ENCODE measurements at regions not wholly inside any gene's neighbourhood (a gene's known extent, or its start where the extent isn't known, plus 50 kb on each side); places are given as distances from the start of the nearest gene placed in this dataset.

GRCh38 chr3:82736696-82737277, 975.3 kb upstream of the GBE1 start:
- no peak for TF ChIP-seq CTCF (IDR thresholded peaks at IDR 0.05; ENCODE audit: low read depth, low read length)
- DNase-seq (ENCODE audit: low read depth, low spot score) = no peak
- in situ Hi-C loops (cut with HindIII; ENCODE audit: low sequenced_read_pairs) = no loop called here
- no peak overlapping the region for H3K4me3 ChIP-seq (ENCODE audit: low read depth, low read length)

GRCh38 chr3:82715091-82715856, 953.8 kb upstream of the GBE1 start:
- no peak for TF ChIP-seq CTCF (IDR thresholded peaks at IDR 0.05; ENCODE audit: low read depth, low read length)
- H3K4me3 ChIP-seq (ENCODE audit: low read depth, low read length) = no peak overlapping the region
- no peak for DNase-seq (ENCODE audit: low read depth, low spot score)
- in situ Hi-C loops (cut with HindIII; ENCODE audit: low sequenced_read_pairs) = no loop called here

- DNase-seq (ENCODE audit: low read depth, low spot score) = no peak
- in situ Hi-C loops (cut with HindIII; ENCODE audit: low sequenced_read_pairs) = no loop called here
- TF ChIP-seq CTCF (IDR thresholded peaks at IDR 0.05; ENCODE audit: low read depth, low read length) = no peak
- H3K4me3 ChIP-seq (ENCODE audit: low read depth, low read length) = no peak overlapping the region
These were observed 945.6 kb upstream of the GBE1 start for GRCh38 chr3:82707035-82707434.

GRCh38 chr3:82685761-82686160, 924.3 kb upstream of the GBE1 start:
- H3K4me3 ChIP-seq (ENCODE audit: low read depth, low read length) = no peak overlapping the region
- DNase-seq (ENCODE audit: low read depth, low spot score) = no peak
- in situ Hi-C loops (cut with HindIII; ENCODE audit: low sequenced_read_pairs) = no loop called here
- TF ChIP-seq CTCF (IDR thresholded peaks at IDR 0.05; ENCODE audit: low read depth, low read length) = no peak

GRCh38 chr3:82676356-82677026, 915.0 kb upstream of the GBE1 start:
- in situ Hi-C loops (cut with HindIII; ENCODE audit: low sequenced_read_pairs) = no loop called here
- no peak overlapping the region for H3K4me3 ChIP-seq (ENCODE audit: low read depth, low read length)
- TF ChIP-seq CTCF (IDR thresholded peaks at IDR 0.05; ENCODE audit: low read depth, low read length) = no peak
- DNase-seq (ENCODE audit: low read depth, low spot score) = no peak

- DNase-seq (ENCODE audit: low read depth, low spot score) = no peak
- no peak for TF ChIP-seq CTCF (IDR thresholded peaks at IDR 0.05; ENCODE audit: low read depth, low read length)
- in situ Hi-C loops (cut with HindIII; ENCODE audit: low sequenced_read_pairs) = no loop called here
- H3K4me3 ChIP-seq (ENCODE audit: low read depth, low read length) = no peak overlapping the region
These were observed 911.5 kb upstream of the GBE1 start for GRCh38 chr3:82672966-82673365.

All from astrocyte of the spinal cord (primary cell).